SU-DHL-6 (cell line): ENCODE measurements at regions not wholly inside any gene's neighbourhood (a gene's known extent, or its start where the extent isn't known, plus 50 kb on each side); places are given as distances from the start of the nearest gene placed in this dataset.

Experiments
- H2AFZ ChIP-seq: fragments of 200-600 bp; sonication (generic); 2 replicates; pipeline ENCODE4 v1.6.1; 2014; ENCODE audit warnings: low read depth, mild to moderate bottlenecking, moderate library complexity, mixed read lengths, antibody characterized with exemption, low read length; ENCODE audit not compliant: severe bottlenecking
- H3F3A ChIP-seq: fragments of 200-600 bp; shearing (Covaris generic); 2 replicates; pipeline ENCODE4 v1.6.0; 2016; ENCODE audit warnings: antibody characterized with exemption, mild to moderate bottlenecking; ENCODE audit not compliant: insufficient read depth
- H3K27ac ChIP-seq: fragments of 200-600 bp; sonication (generic); 2 replicates; pipeline ENCODE4 v1.5.1; 2016; ENCODE audit warnings: low read depth, mild to moderate bottlenecking, low read length, moderate library complexity, mixed read lengths
- H3K27me3 ChIP-seq: fragments of 200-600 bp; sonication (generic), shearing (Covaris generic); 2 replicates; pipeline ENCODE4 v1.6.0; 2014; ENCODE audit warnings: mild to moderate bottlenecking, low read length
- H3K36me3 ChIP-seq: fragments of 200-600 bp; sonication (generic); 2 replicates; pipeline ENCODE4 v1.6.1; 2014; ENCODE audit warnings: mild to moderate bottlenecking, low read length, mixed read lengths
- H3K4me2 ChIP-seq: fragments of 300-600, 200-600 bp; shearing (Covaris generic), sonication (generic); 2 replicates; pipeline ENCODE4 v1.6.0; 2014; ENCODE audit warnings: low read length, low read depth, mild to moderate bottlenecking; ENCODE audit not compliant: poor library complexity, severe bottlenecking
- H3K4me3 ChIP-seq: fragments of 200-600 bp; sonication (generic); 2 replicates; pipeline ENCODE4 v1.5.1; 2014; ENCODE audit warnings: antibody characterized with exemption, low read length, mild to moderate bottlenecking, mixed read lengths; ENCODE audit not compliant: insufficient read depth, poor library complexity, severe bottlenecking
- H3K79me2 ChIP-seq: fragments of 200-600 bp; sonication (generic); 2 replicates; pipeline ENCODE4 v1.6.1; 2014; ENCODE audit warnings: mild to moderate bottlenecking, low read length, moderate library complexity; ENCODE audit not compliant: insufficient read depth
- H3K9ac ChIP-seq: fragments of 200-600 bp; sonication (generic); 2 replicates; pipeline ENCODE4 v1.7.0; 2014; ENCODE audit warnings: mild to moderate bottlenecking, low read length
- H3K9me2 ChIP-seq: fragments of 200-600 bp; sonication (generic); replicated peaks from 2 replicates; pipeline ENCODE4 v1.6.1; 2014; ENCODE audit warnings: low read length; ENCODE audit not compliant: insufficient read depth
- H3K9me3 ChIP-seq: fragments of 200-600 bp; sonication (generic); 2 replicates; pipeline ENCODE4 v1.6.1; 2014; ENCODE audit warnings: low read length, mixed read lengths; ENCODE audit not compliant: insufficient read depth
- H4K20me1 ChIP-seq: fragments of 200-600 bp; sonication (generic); 2 replicates; pipeline ENCODE4 v1.6.1; 2014; ENCODE audit warnings: low read depth, mild to moderate bottlenecking, antibody characterized with exemption, low read length, moderate library complexity, mixed read lengths
- EZH2phosphoT487 ChIP-seq: fragments of 200-600 bp; sonication (generic), shearing (Covaris generic); conservative IDR thresholded peaks from 2 replicates; pipeline ENCODE4 v1.6.1; 2018; ENCODE audit warnings: mild to moderate bottlenecking, antibody characterized with exemption, low read length, moderate library complexity, mixed read lengths
- TF ChIP-seq, protein P1 (sequence below): fragments of 200-600 bp; sonication (generic); IDR thresholded peaks from one replicate; pipeline ENCODE4 v1.5.1; 2017; ENCODE audit warnings: antibody characterized with exemption, mild to moderate bottlenecking, low read length, moderate library complexity; ENCODE audit not compliant: insufficient read depth, poor library complexity, severe bottlenecking

DNA sequence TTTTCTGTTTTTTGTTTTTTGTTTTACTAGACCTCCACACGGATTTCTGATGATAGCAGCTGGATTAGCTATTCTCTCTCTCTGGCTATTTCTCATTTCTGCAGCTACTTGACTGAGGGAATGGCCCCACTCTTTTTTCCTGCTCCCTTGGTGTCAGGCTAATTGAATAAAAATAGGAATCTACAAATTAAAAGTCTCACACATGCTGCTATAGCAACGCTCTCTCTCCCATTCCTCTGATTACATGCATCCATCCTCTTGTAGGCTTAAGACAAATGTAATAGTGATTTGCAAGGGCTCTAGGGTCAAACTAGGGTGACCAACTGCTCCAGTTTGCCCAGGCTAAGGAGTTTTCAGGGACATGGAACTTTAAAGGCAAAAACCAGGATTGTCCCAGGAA is 221.8 kb downstream of the PHLDA1 start:
- Histone ChIP-seq H3K9me2 (no peaks in the 10 kb centered on the region), H3K9ac (no peak overlapping the region), H3K36me3 (no peaks in the 10 kb centered on the region), H2AFZ (no peak overlapping the region), H3K4me2 (no peak overlapping the region), H3K4me3 (no peak overlapping the region), H3F3A (no peaks in the 10 kb centered on the region), H3K27ac (no peak overlapping the region), H3K79me2 (no peaks in the 10 kb centered on the region), H3K9me3 (no peaks in the 10 kb centered on the region), H3K27me3 (no peaks in the 10 kb centered on the region), H4K20me1 (no peaks in the 10 kb centered on the region)
- no peak for TF ChIP-seq EZH2phosphoT487
- TF ChIP-seq, protein P1, sequence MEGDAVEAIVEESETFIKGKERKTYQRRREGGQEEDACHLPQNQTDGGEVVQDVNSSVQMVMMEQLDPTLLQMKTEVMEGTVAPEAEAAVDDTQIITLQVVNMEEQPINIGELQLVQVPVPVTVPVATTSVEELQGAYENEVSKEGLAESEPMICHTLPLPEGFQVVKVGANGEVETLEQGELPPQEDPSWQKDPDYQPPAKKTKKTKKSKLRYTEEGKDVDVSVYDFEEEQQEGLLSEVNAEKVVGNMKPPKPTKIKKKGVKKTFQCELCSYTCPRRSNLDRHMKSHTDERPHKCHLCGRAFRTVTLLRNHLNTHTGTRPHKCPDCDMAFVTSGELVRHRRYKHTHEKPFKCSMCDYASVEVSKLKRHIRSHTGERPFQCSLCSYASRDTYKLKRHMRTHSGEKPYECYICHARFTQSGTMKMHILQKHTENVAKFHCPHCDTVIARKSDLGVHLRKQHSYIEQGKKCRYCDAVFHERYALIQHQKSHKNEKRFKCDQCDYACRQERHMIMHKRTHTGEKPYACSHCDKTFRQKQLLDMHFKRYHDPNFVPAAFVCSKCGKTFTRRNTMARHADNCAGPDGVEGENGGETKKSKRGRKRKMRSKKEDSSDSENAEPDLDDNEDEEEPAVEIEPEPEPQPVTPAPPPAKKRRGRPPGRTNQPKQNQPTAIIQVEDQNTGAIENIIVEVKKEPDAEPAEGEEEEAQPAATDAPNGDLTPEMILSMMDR, result no peak

GRCh38 chr12:75807494-75807893 is 224.1 kb downstream of the PHLDA1 start:
- no peak overlapping the region for H3K4me2 ChIP-seq
- no peaks in the 10 kb centered on the region for H3K9me2 ChIP-seq
- no peaks in the 10 kb centered on the region for H3F3A ChIP-seq
- no peak overlapping the region for H3K9ac ChIP-seq
- H3K36me3 ChIP-seq, result no peaks in the 10 kb centered on the region
- no peak overlapping the region for H2AFZ ChIP-seq
- no peak overlapping the region for H3K27ac ChIP-seq
- H4K20me1 ChIP-seq, result no peaks in the 10 kb centered on the region
- no peak for TF ChIP-seq EZH2phosphoT487
- TF ChIP-seq, protein P1, result no peak
- H3K9me3 ChIP-seq, result no peaks in the 10 kb centered on the region
- H3K4me3 ChIP-seq, result no peak overlapping the region
- no peaks in the 10 kb centered on the region for H3K79me2 ChIP-seq
- H3K27me3 ChIP-seq, result no peaks in the 10 kb centered on the region

DNA sequence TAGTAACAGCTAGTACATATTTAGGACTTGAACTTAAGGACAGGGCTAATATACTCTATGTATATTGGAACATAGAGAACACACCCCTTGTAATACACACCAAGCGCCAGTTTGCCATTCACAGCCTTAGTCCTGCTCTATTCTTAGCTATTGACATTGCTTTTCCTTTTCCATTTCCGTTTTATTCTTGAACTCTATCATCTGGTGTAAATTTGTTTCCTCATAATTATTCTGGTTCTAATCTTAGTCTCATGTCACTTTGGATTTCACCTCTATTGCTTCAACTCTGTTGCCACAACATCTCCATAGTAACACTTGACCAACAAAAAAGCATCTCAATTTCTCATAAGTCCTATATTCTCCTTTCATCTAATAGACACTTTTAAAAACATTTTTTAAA is 225.7 kb downstream of the PHLDA1 start:
- Histone ChIP-seq H3K9ac (no peak overlapping the region), H3K9me2 (no peaks in the 10 kb centered on the region), H3K4me3 (no peak overlapping the region), H4K20me1 (no peaks in the 10 kb centered on the region), H3K79me2 (no peaks in the 10 kb centered on the region), H3F3A (no peaks in the 10 kb centered on the region), H3K36me3 (no peaks in the 10 kb centered on the region), H3K27me3 (no peaks in the 10 kb centered on the region), H3K4me2 (no peak overlapping the region), H3K27ac (no peak overlapping the region), H2AFZ (no peak overlapping the region), H3K9me3 (no peaks in the 10 kb centered on the region)
- TF ChIP-seq, protein P1, result no peak
- TF ChIP-seq EZH2phosphoT487, result no peak

GRCh38 chr12:75805320-75805719 is 226.3 kb downstream of the PHLDA1 start:
- Histone ChIP-seq H3K9me2 (no peaks in the 10 kb centered on the region), H3K4me3 (no peak overlapping the region)
- TF ChIP-seq, protein P1, result no peak
- no peak for TF ChIP-seq EZH2phosphoT487

More at GRCh38 chr12:75805320-75805719, 226.3 kb downstream of the PHLDA1 start:
- Histone ChIP-seq H2AFZ (no peak overlapping the region), H3K9me3 (no peaks in the 10 kb centered on the region), H3F3A (no peaks in the 10 kb centered on the region), H3K9ac (no peak overlapping the region), H3K79me2 (no peaks in the 10 kb centered on the region), H3K36me3 (no peaks in the 10 kb centered on the region), H3K27me3 (no peaks in the 10 kb centered on the region), H3K4me2 (no peak overlapping the region), H4K20me1 (no peaks in the 10 kb centered on the region), H3K27ac (no peak overlapping the region)
